Amniotic stem cell (primary cell): ENCODE measurements at regions not wholly inside any gene's neighbourhood (a gene's known extent, or its start where the extent isn't known, plus 50 kb on each side); places are given as distances from the start of the nearest gene placed in this dataset.

Source experiments
- DNase-seq: peaks from one replicate; lab custom pipeline; 2025; lab: John Stamatoyannopoulos, UW

GRCh38 chr6:105907991-105908390 is 178.1 kb upstream of the PRDM1 start:
- no peak for DNase-seq

GRCh38 chr6:105907301-105907700 is 178.8 kb upstream of the PRDM1 start:
- DNase-seq: no peak

- DNase-seq: no peak
Observed at GRCh38 chr6:105902401-105903031, 183.6 kb upstream of the PRDM1 start.

GRCh38 chr6:105901583-105901982 is 184.6 kb upstream of the PRDM1 start:
- no peak for DNase-seq

- peak; percentile 35 for DNase-seq
Observed at GRCh38 chr6:105900125-105900937, 185.8 kb upstream of the PRDM1 start.

GRCh38 chr6:105898286-105898685 is 187.8 kb upstream of the PRDM1 start:
- no peak for DNase-seq

GRCh38 chr6:105897131-105897530 is 189.0 kb upstream of the PRDM1 start:
- DNase-seq: no peak

- DNase-seq: no peak
Observed at GRCh38 chr6:105896821-105897095, 189.4 kb upstream of the PRDM1 start.

GRCh38 chr6:105896052-105896820 is 189.9 kb upstream of the PRDM1 start:
- DNase-seq: no peak

GRCh38 chr6:105894556-105894955 is 191.6 kb upstream of the PRDM1 start:
- no peak for DNase-seq

GRCh38 chr6:105893741-105894140 is 192.4 kb upstream of the PRDM1 start:
- no peak for DNase-seq

GRCh38 chr6:105892577-105893262 is 193.4 kb upstream of the PRDM1 start:
- no peak for DNase-seq

GRCh38 chr6:105890521-105891244 is 195.5 kb upstream of the PRDM1 start:
- DNase-seq: no peak

- no peak for DNase-seq
Observed at GRCh38 chr6:105889902-105890301, 196.2 kb upstream of the PRDM1 start.

- DNase-seq: no peak
Observed at GRCh38 chr6:105886814-105887544, 199.2 kb upstream of the PRDM1 start.

- DNase-seq: no peak
Observed at GRCh38 chr6:105886066-105886813, 199.9 kb upstream of the PRDM1 start.

- no peak for DNase-seq
Observed at GRCh38 chr6:105884426-105884825, 201.7 kb upstream of the PRDM1 start.

GRCh38 chr6:105884011-105884410 is 202.1 kb upstream of the PRDM1 start:
- DNase-seq: no peak

- no peak for DNase-seq
Observed at GRCh38 chr6:105882828-105883227, 203.3 kb upstream of the PRDM1 start.

- DNase-seq: no peak
Observed at GRCh38 chr6:105882121-105882803, 203.9 kb upstream of the PRDM1 start.
